GM18499 (cell line): ENCODE measurements at regions not wholly inside any gene's neighbourhood (a gene's known extent, or its start where the extent isn't known, plus 50 kb on each side); places are given as distances from the start of the nearest gene placed in this dataset.
A peak's percentile ranks its signal among the peaks of the same experiment; 100 is the strongest.
"Not testable (repeated sequence)": the region's sequence is repeated elsewhere in the genome, so short reads cannot be mapped to it uniquely, and the experiment has no call there.

Source experiments
- ATAC-seq: cut with Tn5 transposase; IDR thresholded peaks from one replicate; pipeline ENCODE4 v1.9.1; 2021; ENCODE audit warnings: moderate number of reproducible peaks; ENCODE audit not compliant: insufficient read depth, unreplicated experiment

- ATAC-seq = no peak
Observed at GRCh38 chr5:74465724-74466123, 174.8 kb downstream of the ENC1 start.

GRCh38 chr5:74464512-74465209 is 175.9 kb downstream of the ENC1 start:
- no peak for ATAC-seq

- ATAC-seq = no peak
Observed at GRCh38 chr5:74462356-74462755, 178.2 kb downstream of the ENC1 start.

- no peak for ATAC-seq
Observed at GRCh38 chr5:74461251-74461650, 179.3 kb downstream of the ENC1 start.

DNA sequence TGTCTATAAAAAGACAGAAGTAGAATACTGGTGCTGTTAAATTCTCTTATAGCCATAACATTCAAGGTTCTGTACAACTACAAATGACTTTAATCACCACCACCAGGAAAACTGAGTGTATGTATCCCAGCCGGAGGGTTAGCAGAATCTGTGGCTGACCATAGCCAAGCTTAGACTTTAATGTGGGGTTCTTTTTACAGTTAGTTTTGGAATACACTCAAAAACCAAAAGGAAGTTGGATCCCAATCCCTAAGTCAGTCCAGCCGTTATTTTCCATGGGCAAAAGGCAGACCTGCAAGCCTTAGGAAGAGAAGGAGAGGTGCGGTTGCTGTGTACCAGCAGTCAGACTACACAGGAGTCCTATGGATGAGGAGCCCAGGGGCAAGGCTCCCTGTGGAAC is 179.8 kb downstream of the ENC1 start:
- no peak for ATAC-seq

GRCh38 chr5:74459984-74460383 is 180.5 kb downstream of the ENC1 start:
- ATAC-seq = no peak

GRCh38 chr5:74457876-74458275 is 182.7 kb downstream of the ENC1 start:
- ATAC-seq = no peak

- no peak for ATAC-seq
Observed at GRCh38 chr5:74454263-74455030, 186.1 kb downstream of the ENC1 start.

DNA sequence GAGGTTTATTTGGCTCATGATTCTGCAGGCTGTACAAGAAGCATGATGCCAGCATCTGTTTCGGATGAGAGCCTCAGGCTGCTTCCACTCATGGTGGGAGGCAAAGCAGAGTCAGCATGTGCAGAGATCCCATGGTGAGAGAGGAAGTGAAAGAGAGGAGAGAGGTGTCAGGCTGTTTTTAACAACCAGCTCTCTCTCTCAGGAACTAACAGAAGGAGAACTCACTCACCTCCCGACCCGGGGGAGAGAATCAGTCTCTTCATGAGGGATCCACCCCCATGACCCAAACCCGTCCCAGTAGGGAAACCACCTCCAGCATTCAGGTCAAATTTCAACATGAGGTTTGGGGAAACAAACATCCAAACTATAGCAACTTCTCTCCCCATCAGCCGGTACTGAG is 187.7 kb downstream of the ENC1 start:
- ATAC-seq = no peak

DNA sequence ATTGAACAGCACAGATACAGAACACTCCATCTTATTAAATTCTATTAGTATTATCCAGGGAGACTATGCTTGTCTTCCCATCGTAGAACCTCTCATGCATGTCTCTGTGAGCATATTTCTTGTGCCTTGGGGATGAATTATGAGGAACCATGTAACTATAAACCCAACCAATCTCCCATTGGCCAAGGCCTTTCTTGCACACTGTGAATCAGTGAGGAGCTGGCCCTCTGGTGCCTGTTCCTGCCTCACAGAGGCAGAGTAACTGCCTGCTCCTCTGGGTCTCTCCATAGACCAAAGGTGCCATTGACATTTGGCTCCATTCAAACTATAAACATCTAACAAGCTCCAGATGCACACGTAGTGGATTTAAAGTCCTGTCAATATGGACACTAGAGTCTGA is 190.4 kb downstream of the ENC1 start:
- no peak for ATAC-seq

DNA sequence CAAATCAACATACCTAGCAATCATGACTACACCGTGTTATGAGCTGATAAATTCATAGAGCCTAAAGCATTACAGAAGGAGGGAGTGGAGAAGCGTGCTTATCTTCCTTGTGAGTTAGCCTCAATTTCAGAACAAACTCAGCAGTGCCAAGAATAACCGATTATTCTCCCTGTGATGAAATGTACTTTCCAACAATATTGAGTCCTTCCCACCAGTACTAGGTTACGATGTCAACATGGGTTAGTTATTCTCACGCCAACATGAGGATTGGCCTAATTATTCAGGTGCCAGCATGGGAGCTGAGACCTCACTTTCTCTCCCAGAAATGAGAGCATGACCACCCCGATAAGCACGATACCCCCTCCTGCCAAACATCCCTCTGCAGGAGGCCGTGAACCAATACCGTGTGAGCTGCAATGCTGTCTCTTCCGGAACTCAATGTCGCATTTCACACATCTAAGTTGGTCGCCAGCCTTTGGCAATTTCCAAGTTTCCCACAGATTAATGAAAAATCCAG is 193.7 kb downstream of the ENC1 start:
- ATAC-seq = no peak

- ATAC-seq = no peak
Observed at GRCh38 chr5:74442466-74442865, 198.1 kb downstream of the ENC1 start.

DNA sequence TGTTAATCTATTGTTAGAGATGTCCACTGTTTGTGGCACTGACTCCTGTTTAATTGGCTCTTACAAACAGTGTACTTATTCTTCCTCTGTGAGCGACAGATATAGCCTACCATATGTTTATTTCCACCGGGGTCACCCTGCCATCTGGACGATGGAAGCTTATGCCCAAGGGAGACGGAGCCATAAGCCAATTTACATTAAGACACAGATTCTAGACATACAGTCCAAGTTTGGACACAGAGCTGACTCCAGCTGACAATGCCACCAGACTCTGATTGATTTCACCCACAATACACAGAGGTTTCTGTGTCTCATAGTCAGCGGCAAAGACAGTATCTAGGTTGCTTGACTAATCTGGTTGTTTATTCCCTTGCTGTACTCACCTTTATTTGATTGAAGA is 198.9 kb downstream of the ENC1 start:
- no peak for ATAC-seq

GRCh38 chr5:74440341-74440740 is 200.2 kb downstream of the ENC1 start:
- ATAC-seq = no peak

GRCh38 chr5:74437870-74438269 is 202.7 kb downstream of the ENC1 start:
- ATAC-seq = not testable (repeated sequence)

GRCh38 chr5:74433896-74434829 is 206.4 kb downstream of the ENC1 start:
- no peak for ATAC-seq

- ATAC-seq = peak; percentile 49
Observed at GRCh38 chr5:74433255-74433895, 207.2 kb downstream of the ENC1 start.

DNA sequence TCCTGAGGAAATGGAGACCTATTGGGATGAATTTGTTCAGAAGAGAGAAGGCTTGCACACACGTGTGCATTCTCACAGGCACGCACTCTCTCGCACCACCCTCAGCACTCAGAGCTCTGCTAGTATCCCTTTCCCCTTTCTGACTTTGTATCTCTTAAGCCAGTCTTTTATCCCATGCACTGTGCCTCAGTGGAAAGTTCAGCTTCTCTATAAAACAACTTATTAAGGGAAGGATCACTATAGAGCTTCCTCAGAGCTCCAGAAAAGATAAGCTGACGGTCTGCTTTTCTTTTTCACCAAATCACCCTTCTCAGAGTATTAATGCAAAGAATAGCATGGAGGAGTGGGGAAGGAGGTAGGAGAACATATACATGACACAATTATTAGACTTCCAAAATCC is 207.8 kb downstream of the ENC1 start:
- ATAC-seq = no peak

GRCh38 chr5:74432216-74432615 is 208.3 kb downstream of the ENC1 start:
- ATAC-seq = no peak

DNA sequence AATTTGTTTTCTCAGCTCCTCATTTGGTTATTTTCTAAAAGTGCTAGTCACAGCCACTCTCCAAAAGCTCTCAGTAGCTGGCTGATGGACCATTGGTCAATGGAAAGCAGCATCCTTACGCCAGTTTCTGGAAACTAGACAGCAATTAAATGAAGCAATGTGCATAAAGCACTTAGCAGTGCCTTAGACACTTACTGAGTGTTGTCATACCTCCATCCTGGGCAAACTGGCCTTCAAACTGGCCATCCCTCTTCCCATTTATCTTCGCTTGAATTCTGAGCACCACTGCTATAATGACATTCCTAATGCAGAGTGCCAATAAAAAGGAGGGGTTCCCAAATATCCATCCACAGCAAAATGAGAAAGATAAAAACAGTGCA is 209.2 kb downstream of the ENC1 start:
- no peak for ATAC-seq
